Ovary (tissue), 7 donors: ENCODE measurements at regions not wholly inside any gene's neighbourhood (a gene's known extent, or its start where the extent isn't known, plus 50 kb on each side); places are given as distances from the start of the nearest gene placed in this dataset.

Experiments
- DNase-seq, 5 donors: peaks; one replicate each; pipeline ENCODE4 v3.0.0-alpha.2; 2019 to 2020
- H3K27ac ChIP-seq, 2 donors: fragments of 200-600 bp; one replicate each; pipeline versions ENCODE4 v1.5.1 to v1.8.0; 2019 to 2022
- H3K27me3 ChIP-seq: fragments of 200-600 bp; one replicate; pipeline ENCODE4 v1.8.0; 2022
- H3K36me3 ChIP-seq: fragments of 200-600 bp; sonication (generic); one replicate; pipeline ENCODE4 v1.5.1; 2019
- H3K4me1 ChIP-seq: one replicate; pipeline ENCODE4 v1.8.1; 2013; ENCODE audit warnings: mild to moderate bottlenecking, moderate library complexity; ENCODE audit not compliant: insufficient read depth
- H3K4me3 ChIP-seq: fragments of 200-600 bp; sonication (generic); one replicate; pipeline ENCODE4 v1.5.1; 2017
- H3K9me3 ChIP-seq, 2 donors: fragments of 200-600 bp in 1 of 2; sonication (generic) in 1 of 2; one replicate each; pipeline versions ENCODE4 v1.5.1 to v1.8.1; 2013 to 2019; ENCODE audit warnings: mild to moderate bottlenecking in 1 of 2, moderate library complexity in 1 of 2
- CTCF ChIP-seq, 3 donors: fragments of 450-650 bp in 2 of 3; fragments of 200-600 bp in 1 of 3; IDR thresholded peaks; one replicate each; pipeline versions ENCODE4 v1.5.1 to v1.8.0; 2016 to 2022; ENCODE audit warnings: antibody characterized with exemption in 3 of 3, mild to moderate bottlenecking in 1 of 3
- EP300 ChIP-seq: sonication (generic); formaldehyde crosslinking; IDR thresholded peaks from one replicate; pipeline ENCODE4 v1.6.1; 2017; ENCODE audit warnings: antibody characterized with exemption
- POLR2A ChIP-seq: fragments of 450-650 bp; IDR thresholded peaks from one replicate; pipeline ENCODE4 v1.6.1; 2017; ENCODE audit warnings: antibody characterized with exemption, mild to moderate bottlenecking, moderate library complexity
- WGBS, 3 donors: extraction: QIAGEN DNeasy Blood & Tissue Kit in 1 of 3; methylation state at CpG; one replicate each; pipeline versions ENCODE4 v1.1.5 to v1.1.7; 2013 to 2017; 5-methylcytosine and 5-hydroxymethylcytosine counted together
- intact Hi-C, 4 donors: fragments of 100-400 bp; cut with DNase I; formaldehyde crosslinking; loops; one replicate each; pipeline versions ENCODE4 v1.11.0 to v1.15.1; 2022 to 2023
- donor health status: DM: no; HTN: no; CAD: no; lungs with moderate emphysema.
- donor health status: DM: no; HTN: no; CAD: no.
- donor health status: Bipolar disorder and iron deficiency.
- donor health status: DM: no; HTN: no; CAD: no.
- donor health status: DM: yes; HTN: yes; CAD: no.

- no peaks in the 10 kb centered on the region for H3K4me1 ChIP-seq
- DNase-seq, result no peak
- no peaks in the 10 kb centered on the region for H3K36me3 ChIP-seq
- TF ChIP-seq CTCF (IDR thresholded peaks at IDR 0.05), result no peak
- TF ChIP-seq POLR2A, result no peak
- no peak for TF ChIP-seq EP300
- no peaks in the 10 kb centered on the region for H3K9me3 ChIP-seq
- intact Hi-C loops, result no loop called here
- H3K4me3 ChIP-seq, result no peak overlapping the region
- WGBS, 3 donors, result 0 to 34% (median 0%) methylated on average over 1 of the region's 1 CpG
- H3K27me3 ChIP-seq, result no peaks in the 10 kb centered on the region
- no peak overlapping the region for H3K27ac ChIP-seq
Measured at GRCh38 chr12:100708591-100708990, 86.0 kb upstream of the ANO4 start.

- TF ChIP-seq POLR2A (no peak), EP300 (no peak), CTCF (IDR thresholded peaks at IDR 0.05) (no peak)
- Histone ChIP-seq H3K4me1 (no peaks in the 10 kb centered on the region), H3K4me3 (no peak overlapping the region), H3K27me3 (no peaks in the 10 kb centered on the region), H3K27ac (no peak overlapping the region), H3K36me3 (no peaks in the 10 kb centered on the region), H3K9me3 (no peaks in the 10 kb centered on the region)
- intact Hi-C loops, result no loop called here
- 64 to 68% (median 64%) methylated on average over 53 to 55 of the region's 55 CpGs for WGBS, 3 donors
- DNase-seq, result no peak
Measured at GRCh38 chr12:100715976-100716944, 78.3 kb upstream of the ANO4 start.

- intact Hi-C loops, result no loop called here
- Histone ChIP-seq H3K4me1 (no peaks in the 10 kb centered on the region), H3K27ac (no peak overlapping the region), H3K36me3 (no peaks in the 10 kb centered on the region), H3K27me3 (no peaks in the 10 kb centered on the region), H3K9me3 (no peaks in the 10 kb centered on the region), H3K4me3 (peak overlapping the region; percentile 23)
- no peak for TF ChIP-seq EP300
- no peak for TF ChIP-seq CTCF (IDR thresholded peaks at IDR 0.05)
- no peak for TF ChIP-seq POLR2A
- WGBS, 3 donors, result 0 to 1% (median 1%) methylated on average over 81 to 100 of the region's 100 CpGs
- peak in 3 of 5 donors; percentile 11 to 36 (median 23) for DNase-seq
Measured at GRCh38 chr12:100716945-100717732, 77.4 kb upstream of the ANO4 start.

- TF ChIP-seq EP300, result no peak
- no peak for TF ChIP-seq CTCF (IDR thresholded peaks at IDR 0.05)
- no peak for TF ChIP-seq POLR2A
- peak in 1 of 5 donors; percentile 10 for DNase-seq
- Histone ChIP-seq H3K36me3 (no peaks in the 10 kb centered on the region), H3K4me3 (no peak overlapping the region), H3K4me1 (no peaks in the 10 kb centered on the region), H3K27ac (no peak overlapping the region), H3K9me3 (no peaks in the 10 kb centered on the region), H3K27me3 (no peaks in the 10 kb centered on the region)
- intact Hi-C loops, result no loop called here
- 0 to 1% (median 1%) methylated on average over 13 of the region's 13 CpGs for WGBS, 3 donors
Measured at GRCh38 chr12:100717733-100718067, 76.9 kb upstream of the ANO4 start.
